ENCODE measurements at regions not wholly inside any gene's neighbourhood (a gene's known extent, or its start where the extent isn't known, plus 50 kb on each side); places are given as distances from the start of the nearest gene placed in this dataset.

GRCh38 chr6:109225946-109226345, 130.6 kb downstream of the CEP57L1 start:
- DNase-seq (ENCODE audit: low read depth in 1 of 2, low spot score in 1 of 2): no peak
- no peak for TF ChIP-seq FOSL2 (IDR thresholded peaks at IDR 0.05)
- no peak for TF ChIP-seq FOSL2 (CRISPR knock-in tag; IDR thresholded peaks at IDR 0.05)
- no peak for TF ChIP-seq TFCP2L1 (CRISPR knock-in tag; IDR thresholded peaks at IDR 0.05)
- no peak for TF ChIP-seq HES2 (IDR thresholded peaks at IDR 0.05)
- TF ChIP-seq CTCF (IDR thresholded peaks at IDR 0.05): no peak
- no peak for TF ChIP-seq BHLHE40 (IDR thresholded peaks at IDR 0.05; ENCODE audit: low read depth, low read length)
- TF ChIP-seq PHF8 (IDR thresholded peaks at IDR 0.05; ENCODE audit: borderline replicate concordance, low read depth): no peak
- TF ChIP-seq ESRRA (IDR thresholded peaks at IDR 0.05; ENCODE audit: borderline replicate concordance, low read length): no peak
- no peak for TF ChIP-seq SREBF2 (IDR thresholded peaks at IDR 0.05)
- TF ChIP-seq EHMT2 (IDR thresholded peaks at IDR 0.05; ENCODE audit: low read depth): no peak
- TF ChIP-seq MYC (IDR thresholded peaks at IDR 0.05; ENCODE audit: borderline replicate concordance, low read length): no peak
- TF ChIP-seq E2F6 (IDR thresholded peaks at IDR 0.05; ENCODE audit: borderline replicate concordance, low read depth): no peak
- TF ChIP-seq ZC3H11A (IDR thresholded peaks at IDR 0.05): no peak
- TF ChIP-seq RARB (CRISPR knock-in tag; IDR thresholded peaks at IDR 0.05): no peak
- TF ChIP-seq RFX5 (IDR thresholded peaks at IDR 0.05): no peak
- no peak for TF ChIP-seq FOXS1 (CRISPR knock-in tag; IDR thresholded peaks at IDR 0.05)
- TF ChIP-seq HDAC2 (IDR thresholded peaks at IDR 0.05): no peak
- TF ChIP-seq RAD21 (conservative IDR thresholded peaks at IDR 0.05 in 1 of 2, IDR thresholded peaks at IDR 0.05 in 1 of 2): no peak
- no peak for TF ChIP-seq CHD4 (IDR thresholded peaks at IDR 0.05; ENCODE audit: borderline replicate concordance)
- Histone ChIP-seq H3K4me3 (no peak overlapping the region), H3K4me1 (no peaks in the 10 kb centered on the region), H3K9me3 (no peaks in the 10 kb centered on the region), H3K27ac (no peak overlapping the region), H3K4me2 (no peak overlapping the region)
- no peak for ATAC-seq
- CTCF ChIA-PET: interaction anchor here (1.2 to 2.7 kb wide), 2 partner anchors 13 to 38 kb away, joined by 3 to 7 read pairs; no protein-coding TSS in a partner anchor
- POLR2A ChIA-PET: no interaction called here
- WGBS (ENCODE audit: missing lambda C conversion rate): 69% methylated on average over 6 of the region's 6 CpGs
- FAIRE-seq: no peak

- ChIA-PET CTCF (interaction anchor here (2.7 kb wide), 1 partner anchor 37 kb away, joined by 7 read pairs; no protein-coding TSS in a partner anchor), POLR2A (no interaction called here)
- DNase-seq (ENCODE audit: low read depth in 1 of 2, low spot score in 1 of 2) (no peak), ATAC-seq (no peak), FAIRE-seq (no peak)
- TF ChIP-seq CTCF (IDR thresholded peaks at IDR 0.05) (no peak), ZNF302 (CRISPR knock-in tag; IDR thresholded peaks at IDR 0.05) (no peak), TFCP2L1 (CRISPR knock-in tag; IDR thresholded peaks at IDR 0.05) (no peak), ATOH8 (CRISPR knock-in tag; IDR thresholded peaks at IDR 0.05; ENCODE audit: low read depth) (no peak), REST (IDR thresholded peaks at IDR 0.05) (no peak), BCL3 (IDR thresholded peaks at IDR 0.05) (no peak), POLR2A (IDR thresholded peaks at IDR 0.05; ENCODE audit: low read length) (no peak), CEBPB (IDR thresholded peaks at IDR 0.05) (no peak), FOSL2 (IDR thresholded peaks at IDR 0.05) (no peak), FOSL2 (CRISPR knock-in tag; IDR thresholded peaks at IDR 0.05) (no peak), HOXA7 (CRISPR knock-in tag; IDR thresholded peaks at IDR 0.05) (no peak), ZC3H11A (IDR thresholded peaks at IDR 0.05) (no peak), PBX3 (IDR thresholded peaks at IDR 0.05) (no peak)
- Histone ChIP-seq H3K4me3 (no peak overlapping the region), H3K9me3 (no peaks in the 10 kb centered on the region), H3K27ac (no peak overlapping the region), H3K4me2 (no peak overlapping the region), H3K4me1 (no peaks in the 10 kb centered on the region)
- 94% methylated on average over 1 of the region's 1 CpG for WGBS (ENCODE audit: missing lambda C conversion rate)
These were observed 129.7 kb downstream of the CEP57L1 start for GRCh38 chr6:109224994-109225393.

Measured in A549 (cell line).